ENCODE measurements at regions not wholly inside any gene's neighbourhood (a gene's known extent, or its start where the extent isn't known, plus 50 kb on each side); places are given as distances from the start of the nearest gene placed in this dataset.

DNA sequence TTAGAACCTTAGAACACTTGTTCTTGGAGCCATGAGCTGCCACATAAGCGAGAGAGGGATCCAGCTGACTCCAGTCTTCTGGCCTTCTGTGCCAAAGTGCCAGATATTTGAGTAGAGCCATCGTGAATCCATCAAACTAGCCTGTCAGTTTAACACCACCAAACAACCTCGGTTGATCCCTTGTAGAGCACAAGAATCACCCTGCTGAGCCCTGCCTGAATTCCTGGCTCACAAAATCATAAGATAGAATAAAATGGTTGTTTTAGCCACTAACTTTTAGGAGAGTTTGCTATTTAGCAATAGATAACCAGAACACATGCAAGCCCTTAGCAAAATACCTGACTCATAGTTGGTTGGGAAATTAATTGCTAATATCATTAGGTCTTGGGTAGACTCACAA is 407.6 kb upstream of the PROK2 start:
- CTCF ChIA-PET: no interaction called here
- in situ Hi-C loops (cut with HindIII; ENCODE audit: low pct_unique_long_range_greater_than_20kb, low sequenced_read_pairs): no loop called here
- no peaks in the 10 kb centered on the region for H3K36me3 ChIP-seq (ENCODE audit: control insufficient read depth, insufficient read depth, low read length)
- no peaks in the 10 kb centered on the region for H3K4me1 ChIP-seq (ENCODE audit: control insufficient read depth, insufficient read depth, low read length)
- intact Hi-C loops (cut with micrococcal nuclease; ENCODE audit: unreplicated experiment): no loop called here
- no peak overlapping the region for H3K4me3 ChIP-seq (ENCODE audit: low read depth in 2 of 2, low read length in 2 of 2)
- TF ChIP-seq, protein P1, sequence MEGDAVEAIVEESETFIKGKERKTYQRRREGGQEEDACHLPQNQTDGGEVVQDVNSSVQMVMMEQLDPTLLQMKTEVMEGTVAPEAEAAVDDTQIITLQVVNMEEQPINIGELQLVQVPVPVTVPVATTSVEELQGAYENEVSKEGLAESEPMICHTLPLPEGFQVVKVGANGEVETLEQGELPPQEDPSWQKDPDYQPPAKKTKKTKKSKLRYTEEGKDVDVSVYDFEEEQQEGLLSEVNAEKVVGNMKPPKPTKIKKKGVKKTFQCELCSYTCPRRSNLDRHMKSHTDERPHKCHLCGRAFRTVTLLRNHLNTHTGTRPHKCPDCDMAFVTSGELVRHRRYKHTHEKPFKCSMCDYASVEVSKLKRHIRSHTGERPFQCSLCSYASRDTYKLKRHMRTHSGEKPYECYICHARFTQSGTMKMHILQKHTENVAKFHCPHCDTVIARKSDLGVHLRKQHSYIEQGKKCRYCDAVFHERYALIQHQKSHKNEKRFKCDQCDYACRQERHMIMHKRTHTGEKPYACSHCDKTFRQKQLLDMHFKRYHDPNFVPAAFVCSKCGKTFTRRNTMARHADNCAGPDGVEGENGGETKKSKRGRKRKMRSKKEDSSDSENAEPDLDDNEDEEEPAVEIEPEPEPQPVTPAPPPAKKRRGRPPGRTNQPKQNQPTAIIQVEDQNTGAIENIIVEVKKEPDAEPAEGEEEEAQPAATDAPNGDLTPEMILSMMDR (IDR thresholded peaks at IDR 0.05): no peak
- no TSS peak for BruUV-seq (replicated peaks)
- no peak for DNase-seq (ENCODE audit: low read depth, low spot score)
- H3K27me3 ChIP-seq (ENCODE audit: control insufficient read depth, insufficient read depth, low read length): no peaks in the 10 kb centered on the region
- H3K9me3 ChIP-seq (ENCODE audit: control insufficient read depth, insufficient read depth, low read depth, low read length): no peaks in the 10 kb centered on the region
- ATAC-seq: no peak
- POLR2A ChIA-PET: no interaction called here
- H3K27ac ChIP-seq (ENCODE audit: low read length): no peak overlapping the region

- no peak for TF ChIP-seq REST (IDR thresholded peaks at IDR 0.05; ENCODE audit: insufficient read depth in 1 of 2, low read depth in 2 of 2, low read length in 1 of 2)
- no peak for TF ChIP-seq POLR2AphosphoS5 (IDR thresholded peaks at IDR 0.05; ENCODE audit: low read depth, low read length)
- no peak for TF ChIP-seq TCF7L2 (IDR thresholded peaks at IDR 0.05; ENCODE audit: low read depth, low read length)
- no peak for TF ChIP-seq SIN3A (IDR thresholded peaks at IDR 0.05; ENCODE audit: borderline replicate concordance, insufficient read depth, low read depth, low read length)
- TF ChIP-seq, protein P1 (IDR thresholded peaks at IDR 0.05): no peak
- ATAC-seq (no peak), DNase-seq (ENCODE audit: low read depth, low spot score) (no peak)
- intact Hi-C loops (cut with micrococcal nuclease; ENCODE audit: unreplicated experiment) (no loop called here), in situ Hi-C loops (cut with HindIII; ENCODE audit: low pct_unique_long_range_greater_than_20kb, low sequenced_read_pairs) (no loop called here)
- no peaks in the 10 kb centered on the region for H3K4me1 ChIP-seq (ENCODE audit: control insufficient read depth, insufficient read depth, low read length)
- no peaks in the 10 kb centered on the region for H3K27me3 ChIP-seq (ENCODE audit: control insufficient read depth, insufficient read depth, low read length)
- H3K27ac ChIP-seq (ENCODE audit: low read length): no peak overlapping the region
- no peaks in the 10 kb centered on the region for H3K36me3 ChIP-seq (ENCODE audit: control insufficient read depth, insufficient read depth, low read length)
- no TSS peak for BruUV-seq (replicated peaks)
- POLR2A ChIA-PET: no interaction called here
- CTCF ChIA-PET: no interaction called here
- H3K9me3 ChIP-seq (ENCODE audit: control insufficient read depth, insufficient read depth, low read depth, low read length): no peaks in the 10 kb centered on the region
- no peak overlapping the region for H3K4me3 ChIP-seq (ENCODE audit: low read depth in 2 of 2, low read length in 2 of 2)
Measured at GRCh38 chr3:72191209-72191960, 406.4 kb upstream of the PROK2 start.
